Stomach (tissue), 8 donors: ENCODE measurements at regions not wholly inside any gene's neighbourhood (a gene's known extent, or its start where the extent isn't known, plus 50 kb on each side); places are given as distances from the start of the nearest gene placed in this dataset.

ENCODE experiments used
- DNase-seq, 2 donors: peaks; one replicate each; pipeline versions ENCODE4 v3.0.0 to v3.0.0-alpha.2; 2013 to 2019
- H3K27ac ChIP-seq, 5 donors: fragments of 200-600 bp in 4 of 5; sonication (generic) in 4 of 5; one replicate each; pipeline ENCODE4 v1.5.1; 2013 to 2019; ENCODE audit warnings: mild to moderate bottlenecking in 1 of 5, moderate library complexity in 1 of 5
- H3K27me3 ChIP-seq, 3 donors: fragments of 200-600 bp; sonication (generic); one replicate each; pipeline ENCODE4 v1.5.1; 2017 to 2019; ENCODE audit warnings: mixed run types in 1 of 3
- H3K36me3 ChIP-seq, 4 donors: fragments of 200-600 bp; sonication (generic); 1 replicate in 3 of 4; 2 replicates in 1 of 4; pipeline ENCODE4 v1.5.1; 2016 to 2019
- H3K4me1 ChIP-seq, 4 donors: fragments of 200-600 bp; sonication (generic); one replicate each; pipeline ENCODE4 v1.5.1; 2016 to 2019
- H3K4me3 ChIP-seq, 4 donors: fragments of 200-600 bp; sonication (generic) in 3 of 4; one replicate each; pipeline ENCODE4 v1.5.1; 2016 to 2019; ENCODE audit warnings: mild to moderate bottlenecking in 1 of 4
- H3K9me3 ChIP-seq, 4 donors: fragments of 200-600 bp; sonication (generic); one replicate each; pipeline ENCODE4 v1.5.1; 2016 to 2019
- EP300 ChIP-seq: sonication (generic); formaldehyde crosslinking; IDR thresholded peaks from one replicate; pipeline ENCODE4 v1.6.1; 2017; ENCODE audit warnings: antibody characterized with exemption
- POLR2A ChIP-seq, 4 donors: fragments of 450-650 bp; IDR thresholded peaks; one replicate each; pipeline ENCODE4 v1.6.1; 2016; ENCODE audit warnings: antibody characterized with exemption in 4 of 4, control low read depth in 2 of 4, mild to moderate bottlenecking in 1 of 4, moderate library complexity in 1 of 4
- POLR2AphosphoS5 ChIP-seq, 3 donors: sonication (generic); formaldehyde crosslinking; IDR thresholded peaks; one replicate each; pipeline ENCODE4 v1.6.1; 2016; ENCODE audit warnings: antibody characterized with exemption in 3 of 3
- WGBS, 5 donors: extraction: QIAGEN DNeasy Blood & Tissue Kit in 3 of 5; methylation state at CpG; one replicate each; pipeline versions ENCODE4 v1.1.5 to v1.1.7; 2013 to 2018; 5-methylcytosine and 5-hydroxymethylcytosine counted together
- intact Hi-C: fragments of 100-400 bp; cut with DNase I; formaldehyde crosslinking; loops from one replicate; pipeline ENCODE4 v1.15.1; 2023; ENCODE audit warnings: low total_unique reads
- TF ChIP-seq, protein P1 (sequence below), 7 experiments: fragments of 450-650 bp in 4 of 7; fragments of 200-600 bp in 3 of 7; sonication (generic) in 3 of 7; IDR thresholded peaks; one replicate each; pipeline ENCODE4 v1.5.1; 2016 to 2019; ENCODE audit warnings: antibody characterized with exemption in 7 of 7, control low read depth in 2 of 7, mild to moderate bottlenecking in 1 of 7
- donor health status: healthy with polysubstance abuse.
- donor health status: Bipolar disorder and iron deficiency.
- donor health status: healthy.

DNA sequence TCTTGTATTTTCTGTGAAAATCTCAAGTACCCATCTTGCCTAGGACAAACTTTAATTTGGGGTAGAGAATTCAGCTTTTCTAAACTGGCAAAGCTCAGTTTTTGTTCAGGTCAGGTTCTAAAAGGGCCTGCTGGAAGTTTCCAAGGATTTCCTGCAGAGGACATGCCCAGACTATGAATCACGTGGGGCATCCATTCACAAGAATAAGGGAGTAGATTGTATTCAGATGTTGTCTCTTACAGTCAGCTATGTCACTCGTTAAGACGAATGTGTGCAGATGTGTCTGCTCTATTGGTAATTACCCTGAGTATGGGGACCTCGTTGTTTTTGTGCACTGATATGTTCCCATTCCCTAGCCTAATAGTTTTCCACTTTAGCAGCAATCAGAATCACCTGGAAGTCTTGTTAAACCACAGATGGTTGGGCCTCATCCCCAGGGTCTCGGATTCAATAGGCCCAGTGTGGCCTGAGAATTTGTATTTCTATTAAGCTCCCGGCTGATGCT lies 81.0 kb upstream of the ITPRID1 start:
- DNase-seq: no peak
- H3K27ac ChIP-seq: no peak overlapping the region
- H3K4me1 ChIP-seq: no peaks in the 10 kb centered on the region
- no peak overlapping the region for H3K4me3 ChIP-seq
- no peaks in the 10 kb centered on the region for H3K36me3 ChIP-seq
- 66 to 78% (median 74%) methylated on average over 6 of the region's 6 CpGs for WGBS, 5 donors
- intact Hi-C loops: no loop called here
- peaks cover 0 to 5% (median 0%) of the 10 kb centered on the region in 3 donors for H3K27me3 ChIP-seq
- no peaks in the 10 kb centered on the region for H3K9me3 ChIP-seq
- TF ChIP-seq EP300: no peak
- no peak for TF ChIP-seq POLR2A (IDR thresholded peaks at IDR 0.05)
- TF ChIP-seq, protein P1, sequence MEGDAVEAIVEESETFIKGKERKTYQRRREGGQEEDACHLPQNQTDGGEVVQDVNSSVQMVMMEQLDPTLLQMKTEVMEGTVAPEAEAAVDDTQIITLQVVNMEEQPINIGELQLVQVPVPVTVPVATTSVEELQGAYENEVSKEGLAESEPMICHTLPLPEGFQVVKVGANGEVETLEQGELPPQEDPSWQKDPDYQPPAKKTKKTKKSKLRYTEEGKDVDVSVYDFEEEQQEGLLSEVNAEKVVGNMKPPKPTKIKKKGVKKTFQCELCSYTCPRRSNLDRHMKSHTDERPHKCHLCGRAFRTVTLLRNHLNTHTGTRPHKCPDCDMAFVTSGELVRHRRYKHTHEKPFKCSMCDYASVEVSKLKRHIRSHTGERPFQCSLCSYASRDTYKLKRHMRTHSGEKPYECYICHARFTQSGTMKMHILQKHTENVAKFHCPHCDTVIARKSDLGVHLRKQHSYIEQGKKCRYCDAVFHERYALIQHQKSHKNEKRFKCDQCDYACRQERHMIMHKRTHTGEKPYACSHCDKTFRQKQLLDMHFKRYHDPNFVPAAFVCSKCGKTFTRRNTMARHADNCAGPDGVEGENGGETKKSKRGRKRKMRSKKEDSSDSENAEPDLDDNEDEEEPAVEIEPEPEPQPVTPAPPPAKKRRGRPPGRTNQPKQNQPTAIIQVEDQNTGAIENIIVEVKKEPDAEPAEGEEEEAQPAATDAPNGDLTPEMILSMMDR (IDR thresholded peaks at IDR 0.05): no peak
- no peak for TF ChIP-seq POLR2AphosphoS5 (IDR thresholded peaks at IDR 0.05)

DNA sequence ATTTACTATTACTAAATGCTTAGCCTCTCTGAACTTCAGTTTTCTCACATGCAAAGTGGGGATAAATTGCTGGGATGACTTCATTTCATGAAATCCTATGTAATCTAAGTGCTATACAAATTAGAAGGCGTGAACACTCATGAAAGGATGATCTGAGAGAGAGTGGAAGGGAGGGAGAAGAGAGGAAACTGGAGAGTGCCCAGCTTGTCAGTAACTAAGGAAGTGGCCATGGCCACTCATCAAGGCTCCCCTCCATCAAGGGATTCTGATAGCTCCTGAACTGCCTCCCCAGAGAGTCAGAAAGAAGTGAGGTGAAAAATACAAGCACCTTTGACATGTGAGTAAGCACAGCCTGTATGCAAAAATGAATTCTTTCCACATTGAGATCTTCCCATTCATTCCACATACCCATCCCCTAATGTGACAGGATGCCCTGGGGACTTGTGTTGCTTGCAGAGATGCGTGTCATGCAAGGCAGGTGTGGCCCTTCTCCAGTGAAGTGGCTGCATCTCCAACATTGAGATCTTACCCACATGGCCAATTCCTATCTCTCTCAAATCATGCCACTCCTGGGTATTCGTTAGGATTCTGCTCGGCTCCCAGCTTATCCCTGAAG lies 76.5 kb upstream of the ITPRID1 start:
- TF ChIP-seq, protein P1 (IDR thresholded peaks at IDR 0.05): no peak
- TF ChIP-seq EP300: no peak
- no peak for TF ChIP-seq POLR2AphosphoS5 (IDR thresholded peaks at IDR 0.05)
- TF ChIP-seq POLR2A (IDR thresholded peaks at IDR 0.05): no peak
- Histone ChIP-seq H3K27ac (no peak overlapping the region), H3K27me3 (peaks cover 0 to 5% (median 0%) of the 10 kb centered on the region in 3 donors), H3K4me1 (no peaks in the 10 kb centered on the region), H3K4me3 (no peak overlapping the region), H3K36me3 (no peaks in the 10 kb centered on the region), H3K9me3 (no peaks in the 10 kb centered on the region)
- intact Hi-C loops: no loop called here
- DNase-seq: no peak
- WGBS, 5 donors: 83 to 95% (median 85%) methylated on average over 4 of the region's 4 CpGs

DNA sequence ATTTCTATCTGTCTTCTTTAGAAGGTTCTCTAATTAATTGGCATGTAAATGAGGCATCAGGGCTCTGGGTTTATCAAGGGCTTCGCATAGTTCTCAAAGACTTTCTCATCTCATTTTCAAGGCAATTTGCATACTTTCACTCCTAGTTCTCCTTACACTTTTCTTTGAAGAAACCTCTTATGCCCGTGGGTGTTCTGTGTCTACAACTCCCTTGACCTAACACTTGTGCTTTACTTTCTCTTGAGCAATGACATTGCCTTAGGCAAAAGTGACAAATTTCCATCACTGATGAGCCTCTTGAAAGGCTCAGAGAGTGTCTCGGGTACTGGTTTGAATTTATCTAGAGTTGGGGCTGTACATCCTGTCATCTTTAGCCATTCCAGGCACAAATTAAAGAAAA lies 74.7 kb upstream of the ITPRID1 start:
- WGBS, 5 donors: 54 to 81% (median 79%) methylated on average over 3 of the region's 3 CpGs
- intact Hi-C loops: no loop called here

DNA sequence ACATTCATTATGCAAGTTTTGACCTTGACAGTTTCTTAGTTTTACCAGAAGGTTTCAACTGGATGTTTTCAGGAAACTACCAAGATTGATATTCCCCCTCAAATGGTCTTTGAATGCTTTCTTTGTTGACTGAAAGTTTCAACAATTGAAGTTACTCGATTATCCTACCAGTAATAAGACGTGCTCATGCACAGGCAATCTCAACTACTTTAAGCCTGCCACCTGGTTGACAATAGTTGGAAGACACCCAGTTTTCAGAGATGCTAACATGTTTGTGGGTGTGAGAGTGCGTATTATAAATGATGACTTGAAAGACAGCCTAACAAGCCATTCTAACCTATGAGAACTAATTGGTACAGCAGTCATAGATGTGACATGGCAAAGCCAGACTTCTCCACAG lies 73.4 kb upstream of the ITPRID1 start:
- no peaks in the 10 kb centered on the region for H3K36me3 ChIP-seq
- no peak overlapping the region for H3K27ac ChIP-seq
- intact Hi-C loops: loop anchor here (10.0 kb wide), 1 partner anchor 194 kb away; no protein-coding TSS in a partner anchor
- no peaks in the 10 kb centered on the region for H3K27me3 ChIP-seq
- WGBS, 5 donors: 67 to 82% (median 77%) methylated on average over 3 of the region's 3 CpGs
- TF ChIP-seq POLR2AphosphoS5 (IDR thresholded peaks at IDR 0.05) (no peak), EP300 (no peak), POLR2A (IDR thresholded peaks at IDR 0.05) (no peak)
- TF ChIP-seq, protein P1 (IDR thresholded peaks at IDR 0.05): no peak
- H3K9me3 ChIP-seq: no peaks in the 10 kb centered on the region
- no peak for DNase-seq
- no peak overlapping the region for H3K4me3 ChIP-seq
- H3K4me1 ChIP-seq: peaks cover 0 to 9% (median 0%) of the 10 kb centered on the region in 4 donors

More for the DNA sequence above, 74.7 kb upstream of the ITPRID1 start:
- Histone ChIP-seq H3K36me3 (no peaks in the 10 kb centered on the region), H3K4me3 (no peak overlapping the region), H3K27me3 (peaks cover 0 to 5% (median 0%) of the 10 kb centered on the region in 3 donors), H3K27ac (no peak overlapping the region), H3K9me3 (no peaks in the 10 kb centered on the region), H3K4me1 (peaks cover 0 to 9% (median 0%) of the 10 kb centered on the region in 4 donors)
- TF ChIP-seq, protein P1 (IDR thresholded peaks at IDR 0.05): no peak
- TF ChIP-seq EP300 (no peak), POLR2AphosphoS5 (IDR thresholded peaks at IDR 0.05) (no peak), POLR2A (IDR thresholded peaks at IDR 0.05) (no peak)
- DNase-seq: no peak
